HCT116 (cell line): ENCODE measurements at regions not wholly inside any gene's neighbourhood (a gene's known extent, or its start where the extent isn't known, plus 50 kb on each side); places are given as distances from the start of the nearest gene placed in this dataset.

Experiments
- EZH2phosphoT487 ChIP-seq: fragments of 200-600 bp; IDR thresholded peaks from 2 replicates; pipeline ENCODE4 v1.6.1; 2018; ENCODE audit warnings: antibody characterized with exemption, borderline replicate concordance
- POLR2A ChIP-seq: IDR thresholded peaks from 2 replicates; pipeline ENCODE4 v1.7.0; 2011; ENCODE audit warnings: borderline replicate concordance; ENCODE audit not compliant: insufficient read depth, insufficient read length; ENCODE audit errors: extremely low read depth
- POLR2AphosphoS5 ChIP-seq: IDR thresholded peaks from 2 replicates; pipeline ENCODE4 v1.6.1; 2011; ENCODE audit warnings: mild to moderate bottlenecking, low read depth, low read length, moderate library complexity
- RAD21 ChIP-seq: IDR thresholded peaks from 2 replicates; pipeline ENCODE4 v1.6.1; 2012; ENCODE audit warnings: low read depth, mild to moderate bottlenecking
- ZFX ChIP-seq: fragments of 450-650 bp; IDR thresholded peaks from 2 replicates; pipeline ENCODE4 v1.6.1; 2017
- ZNF274 ChIP-seq: fragments of 200-500 bp; sonication (Bioruptor generic); IDR thresholded peaks from 2 replicates; pipeline ENCODE4 v1.6.1; 2014; ENCODE audit warnings: mild to moderate bottlenecking, low read depth, low read length, inconsistent platforms
- TF ChIP-seq, protein P1 (sequence below), 3 experiments: fragments of 200-600 bp in 1 of 3; sonication (generic) in 1 of 3; IDR thresholded peaks in 2 of 3; conservative IDR thresholded peaks in 1 of 3; 2 replicates each; pipeline ENCODE4 v1.5.1; 2012 to 2017; ENCODE audit warnings: low read depth in 2 of 3, low read length in 2 of 3, antibody characterized with exemption in 1 of 3, borderline replicate concordance in 1 of 3, control low read depth in 1 of 3, mild to moderate bottlenecking in 1 of 3, mixed read lengths in 1 of 3, mixed run types in 1 of 3, moderate library complexity in 1 of 3; ENCODE audit not compliant: insufficient read depth in 1 of 3
- TF ChIP-seq, protein P2 (sequence below): IDR thresholded peaks from 2 replicates; pipeline ENCODE4 v1.6.1; 2012; ENCODE audit warnings: low read depth
- TF ChIP-seq, protein P3 (sequence below): IDR thresholded peaks from 2 replicates; pipeline ENCODE4 v1.6.1; 2011; ENCODE audit warnings: mild to moderate bottlenecking, low read length, moderate library complexity; ENCODE audit not compliant: insufficient replicate concordance; ENCODE audit errors: extremely low read depth

DNA sequence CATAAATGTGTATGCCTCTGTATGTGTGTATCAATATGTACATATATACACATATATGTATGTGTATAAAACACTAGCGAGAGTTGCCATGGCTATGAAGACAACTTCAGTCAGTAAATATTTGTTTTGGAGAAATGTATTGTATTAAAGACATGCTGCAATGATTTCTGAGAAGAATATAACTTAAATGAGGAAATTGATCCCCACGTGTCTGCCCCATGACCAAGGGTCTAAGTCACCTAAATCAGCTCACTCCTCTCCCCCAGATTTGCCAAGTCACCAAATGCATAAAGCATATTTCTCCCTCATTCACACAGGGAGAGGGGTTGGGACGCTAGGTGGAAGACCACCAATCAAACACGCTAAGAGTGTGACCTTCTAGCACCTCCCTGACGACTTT lies 58.3 kb upstream of the LYST start:
- TF ChIP-seq ZFX (no peak), RAD21 (no peak), POLR2AphosphoS5 (no peak), POLR2A (no peak), EZH2phosphoT487 (no peak), ZNF274 (no peak)
- TF ChIP-seq, protein P1, sequence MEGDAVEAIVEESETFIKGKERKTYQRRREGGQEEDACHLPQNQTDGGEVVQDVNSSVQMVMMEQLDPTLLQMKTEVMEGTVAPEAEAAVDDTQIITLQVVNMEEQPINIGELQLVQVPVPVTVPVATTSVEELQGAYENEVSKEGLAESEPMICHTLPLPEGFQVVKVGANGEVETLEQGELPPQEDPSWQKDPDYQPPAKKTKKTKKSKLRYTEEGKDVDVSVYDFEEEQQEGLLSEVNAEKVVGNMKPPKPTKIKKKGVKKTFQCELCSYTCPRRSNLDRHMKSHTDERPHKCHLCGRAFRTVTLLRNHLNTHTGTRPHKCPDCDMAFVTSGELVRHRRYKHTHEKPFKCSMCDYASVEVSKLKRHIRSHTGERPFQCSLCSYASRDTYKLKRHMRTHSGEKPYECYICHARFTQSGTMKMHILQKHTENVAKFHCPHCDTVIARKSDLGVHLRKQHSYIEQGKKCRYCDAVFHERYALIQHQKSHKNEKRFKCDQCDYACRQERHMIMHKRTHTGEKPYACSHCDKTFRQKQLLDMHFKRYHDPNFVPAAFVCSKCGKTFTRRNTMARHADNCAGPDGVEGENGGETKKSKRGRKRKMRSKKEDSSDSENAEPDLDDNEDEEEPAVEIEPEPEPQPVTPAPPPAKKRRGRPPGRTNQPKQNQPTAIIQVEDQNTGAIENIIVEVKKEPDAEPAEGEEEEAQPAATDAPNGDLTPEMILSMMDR (IDR thresholded peaks at IDR 0.05 in 2 of 3, conservative IDR thresholded peaks at IDR 0.05 in 1 of 3; ENCODE audit: borderline replicate concordance in 1 of 3, insufficient read depth in 1 of 3, low read depth in 2 of 3, low read length in 2 of 3), result no peak
- TF ChIP-seq, protein P2, sequence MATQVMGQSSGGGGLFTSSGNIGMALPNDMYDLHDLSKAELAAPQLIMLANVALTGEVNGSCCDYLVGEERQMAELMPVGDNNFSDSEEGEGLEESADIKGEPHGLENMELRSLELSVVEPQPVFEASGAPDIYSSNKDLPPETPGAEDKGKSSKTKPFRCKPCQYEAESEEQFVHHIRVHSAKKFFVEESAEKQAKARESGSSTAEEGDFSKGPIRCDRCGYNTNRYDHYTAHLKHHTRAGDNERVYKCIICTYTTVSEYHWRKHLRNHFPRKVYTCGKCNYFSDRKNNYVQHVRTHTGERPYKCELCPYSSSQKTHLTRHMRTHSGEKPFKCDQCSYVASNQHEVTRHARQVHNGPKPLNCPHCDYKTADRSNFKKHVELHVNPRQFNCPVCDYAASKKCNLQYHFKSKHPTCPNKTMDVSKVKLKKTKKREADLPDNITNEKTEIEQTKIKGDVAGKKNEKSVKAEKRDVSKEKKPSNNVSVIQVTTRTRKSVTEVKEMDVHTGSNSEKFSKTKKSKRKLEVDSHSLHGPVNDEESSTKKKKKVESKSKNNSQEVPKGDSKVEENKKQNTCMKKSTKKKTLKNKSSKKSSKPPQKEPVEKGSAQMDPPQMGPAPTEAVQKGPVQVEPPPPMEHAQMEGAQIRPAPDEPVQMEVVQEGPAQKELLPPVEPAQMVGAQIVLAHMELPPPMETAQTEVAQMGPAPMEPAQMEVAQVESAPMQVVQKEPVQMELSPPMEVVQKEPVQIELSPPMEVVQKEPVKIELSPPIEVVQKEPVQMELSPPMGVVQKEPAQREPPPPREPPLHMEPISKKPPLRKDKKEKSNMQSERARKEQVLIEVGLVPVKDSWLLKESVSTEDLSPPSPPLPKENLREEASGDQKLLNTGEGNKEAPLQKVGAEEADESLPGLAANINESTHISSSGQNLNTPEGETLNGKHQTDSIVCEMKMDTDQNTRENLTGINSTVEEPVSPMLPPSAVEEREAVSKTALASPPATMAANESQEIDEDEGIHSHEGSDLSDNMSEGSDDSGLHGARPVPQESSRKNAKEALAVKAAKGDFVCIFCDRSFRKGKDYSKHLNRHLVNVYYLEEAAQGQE, result no peak
- TF ChIP-seq, protein P3, sequence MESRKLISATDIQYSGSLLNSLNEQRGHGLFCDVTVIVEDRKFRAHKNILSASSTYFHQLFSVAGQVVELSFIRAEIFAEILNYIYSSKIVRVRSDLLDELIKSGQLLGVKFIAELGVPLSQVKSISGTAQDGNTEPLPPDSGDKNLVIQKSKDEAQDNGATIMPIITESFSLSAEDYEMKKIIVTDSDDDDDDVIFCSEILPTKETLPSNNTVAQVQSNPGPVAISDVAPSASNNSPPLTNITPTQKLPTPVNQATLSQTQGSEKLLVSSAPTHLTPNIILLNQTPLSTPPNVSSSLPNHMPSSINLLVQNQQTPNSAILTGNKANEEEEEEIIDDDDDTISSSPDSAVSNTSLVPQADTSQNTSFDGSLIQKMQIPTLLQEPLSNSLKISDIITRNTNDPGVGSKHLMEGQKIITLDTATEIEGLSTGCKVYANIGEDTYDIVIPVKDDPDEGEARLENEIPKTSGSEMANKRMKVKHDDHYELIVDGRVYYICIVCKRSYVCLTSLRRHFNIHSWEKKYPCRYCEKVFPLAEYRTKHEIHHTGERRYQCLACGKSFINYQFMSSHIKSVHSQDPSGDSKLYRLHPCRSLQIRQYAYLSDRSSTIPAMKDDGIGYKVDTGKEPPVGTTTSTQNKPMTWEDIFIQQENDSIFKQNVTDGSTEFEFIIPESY, result no peak
